ENCODE measurements at regions not wholly inside any gene's neighbourhood (a gene's known extent, or its start where the extent isn't known, plus 50 kb on each side); places are given as distances from the start of the nearest gene placed in this dataset.
"Not testable (repeated sequence)": the region's sequence is repeated elsewhere in the genome, so short reads cannot be mapped to it uniquely, and the experiment has no call there.

- DNase-seq (ENCODE audit: low read depth) = no peak
Observed at GRCh38 chr5:82644229-82644628, 366.1 kb upstream of the RPS23 start.

GRCh38 chr5:82642313-82642712 is 364.2 kb upstream of the RPS23 start:
- DNase-seq (ENCODE audit: low read depth) = no peak

GRCh38 chr5:82641331-82642003 is 363.3 kb upstream of the RPS23 start:
- peak; percentile 76 for DNase-seq (ENCODE audit: low read depth)

GRCh38 chr5:82640916-82641315 is 362.8 kb upstream of the RPS23 start:
- DNase-seq (ENCODE audit: low read depth) = no peak

- no peak for DNase-seq (ENCODE audit: low read depth)
Observed at GRCh38 chr5:82639393-82640144, 361.4 kb upstream of the RPS23 start.

GRCh38 chr5:82636591-82636990 is 358.4 kb upstream of the RPS23 start:
- DNase-seq (ENCODE audit: low read depth) = no peak

- peak; percentile 37 for DNase-seq (ENCODE audit: low read depth)
Observed at GRCh38 chr5:82635561-82636288, 357.6 kb upstream of the RPS23 start.

GRCh38 chr5:82628364-82628910 is 350.3 kb upstream of the RPS23 start:
- DNase-seq (ENCODE audit: low read depth) = no peak

GRCh38 chr5:82626905-82627591 is 348.9 kb upstream of the RPS23 start:
- not testable (repeated sequence) for DNase-seq (ENCODE audit: low read depth)

- not testable (repeated sequence) for DNase-seq (ENCODE audit: low read depth)
Observed at GRCh38 chr5:82626012-82626411, 347.9 kb upstream of the RPS23 start.

- DNase-seq (ENCODE audit: low read depth) = no peak
Observed at GRCh38 chr5:82624062-82624461, 345.9 kb upstream of the RPS23 start.

- DNase-seq (ENCODE audit: low read depth) = no peak
Observed at GRCh38 chr5:82622711-82623514, 344.8 kb upstream of the RPS23 start.

- no peak for DNase-seq (ENCODE audit: low read depth)
Observed at GRCh38 chr5:82622205-82622604, 344.1 kb upstream of the RPS23 start.

GRCh38 chr5:82620957-82621600 is 342.9 kb upstream of the RPS23 start:
- DNase-seq (ENCODE audit: low read depth) = no peak

- DNase-seq (ENCODE audit: low read depth) = no peak
Observed at GRCh38 chr5:82619097-82619496, 340.9 kb upstream of the RPS23 start.

- no peak for DNase-seq (ENCODE audit: low read depth)
Observed at GRCh38 chr5:82614706-82615105, 336.6 kb upstream of the RPS23 start.

- peak; percentile 14 for DNase-seq (ENCODE audit: low read depth)
Observed at GRCh38 chr5:82613891-82614290, 335.7 kb upstream of the RPS23 start.

- DNase-seq (ENCODE audit: low read depth) = no peak
Observed at GRCh38 chr5:82610686-82611085, 332.5 kb upstream of the RPS23 start.

- DNase-seq (ENCODE audit: low read depth) = no peak
Observed at GRCh38 chr5:82605441-82605973, 327.4 kb upstream of the RPS23 start.

Measured in ELR (cell line).